Endothelial cell of umbilical vein (primary cell): ENCODE measurements at regions not wholly inside any gene's neighbourhood (a gene's known extent, or its start where the extent isn't known, plus 50 kb on each side); places are given as distances from the start of the nearest gene placed in this dataset.

ENCODE experiments used
- BruUV-seq: library from RNA; stranded (reverse); fragments of 400-500 nt; replicated peaks from 2 replicates; lab custom pipeline; 2021; lab: Mats Ljungman, UMichigan
- CTCF ChIA-PET: fragments of 300-600, 350-600 bp; sonication (Branson Sonifier 250); formaldehyde crosslinking; loops from one replicate; lab custom pipeline; 2021; ENCODE audit warnings: antibody characterized with exemption, inconsistent platforms; lab: Charles Lee
- POLR2A ChIA-PET: fragments of 300-600, 350-600 bp; sonication (Branson Sonifier 250); formaldehyde crosslinking; loops from one replicate; lab custom pipeline; 2021; ENCODE audit warnings: antibody characterized with exemption, inconsistent platforms; lab: Charles Lee
- DNase-seq: peaks from one replicate; pipeline ENCODE4 v3.0.0-alpha.2; 2011; ENCODE audit warnings: low read depth, low spot score
- FAIRE-seq: peaks from 2 replicates; lab custom pipeline; 2011; peaks lifted over from hg19 to GRCh38; lab: Jason Lieb, UNC
- H2AFZ ChIP-seq: 2 replicates; pipeline ENCODE4 v1.6.0; 2012; ENCODE audit warnings: low read depth, low read length, control low read depth, inconsistent platforms
- H3K27ac ChIP-seq: 2 replicates; pipeline ENCODE4 v1.5.1; 2011; ENCODE audit warnings: low read depth, mild to moderate bottlenecking, control low read depth, low read length, moderate library complexity; ENCODE audit not compliant: insufficient read depth
- H3K27me3 ChIP-seq, 2 experiments: 2 replicates each; pipeline versions ENCODE4 v1.6.0 to v1.6.1; 2011; ENCODE audit warnings: low read length in 2 of 2, mixed read lengths in 1 of 2; ENCODE audit not compliant: control insufficient read depth in 2 of 2, insufficient read depth in 2 of 2
- H3K36me3 ChIP-seq, 2 experiments: 2 replicates in 1 of 2; 3 replicates in 1 of 2; pipeline ENCODE4 v1.5.1; 2011; ENCODE audit warnings: low read length in 2 of 2, mild to moderate bottlenecking in 1 of 2, moderate library complexity in 1 of 2; ENCODE audit not compliant: control insufficient read depth in 2 of 2, insufficient read depth in 2 of 2; ENCODE audit errors: extremely low read depth in 1 of 2
- H3K4me1 ChIP-seq: 3 replicates; pipeline ENCODE4 v1.5.1; 2011; ENCODE audit warnings: mild to moderate bottlenecking, low read length; ENCODE audit not compliant: control insufficient read depth, insufficient read depth; ENCODE audit errors: extremely low read depth
- H3K4me2 ChIP-seq: 2 replicates; pipeline ENCODE4 v1.6.1; 2011; ENCODE audit warnings: low read length, control low read depth, mixed read lengths; ENCODE audit not compliant: insufficient read depth
- H3K4me3 ChIP-seq, 3 experiments: fragments of 200-600 bp in 1 of 3; sonication (generic), shearing (Covaris generic) in 1 of 3; replicated peaks in 1 of 3; 2 replicates each; pipeline ENCODE4 v1.5.1; 2011 to 2016; ENCODE audit warnings: control low read depth in 3 of 3, low read length in 3 of 3, mild to moderate bottlenecking in 2 of 3, inconsistent platforms in 1 of 3, low read depth in 1 of 3, moderate library complexity in 1 of 3; ENCODE audit not compliant: insufficient read depth in 1 of 3
- H3K79me2 ChIP-seq: 2 replicates; pipeline ENCODE4 v1.6.0; 2012; ENCODE audit warnings: low read length, inconsistent platforms; ENCODE audit not compliant: control insufficient read depth, insufficient read depth
- H3K9ac ChIP-seq: replicated peaks from 2 replicates; pipeline ENCODE3; 2011; ENCODE audit warnings: low read length, control low read depth; ENCODE audit not compliant: insufficient read depth; ENCODE audit errors: extremely low read depth
- H3K9me1 ChIP-seq: replicated peaks from 3 replicates; pipeline ENCODE4 v1.6.0; 2011; ENCODE audit warnings: mild to moderate bottlenecking, low read length; ENCODE audit not compliant: control insufficient read depth, insufficient read depth; ENCODE audit errors: extremely low read depth
- H3K9me3 ChIP-seq: replicated peaks from 2 replicates; pipeline ENCODE4 v1.5.1; 2012; ENCODE audit warnings: low read length, inconsistent platforms; ENCODE audit not compliant: control insufficient read depth, insufficient read depth
- H4K20me1 ChIP-seq: replicated peaks from 2 replicates; pipeline ENCODE3; 2011; ENCODE audit warnings: mild to moderate bottlenecking, low read length; ENCODE audit not compliant: control insufficient read depth, insufficient read depth; ENCODE audit errors: extremely low read depth
- CTCF ChIP-seq, 2 donors: IDR thresholded peaks; 1 replicate in 1 of 2; 2 replicates in 1 of 2; pipeline ENCODE4 v1.5.1; 2011; ENCODE audit warnings: low read length in 2 of 2, mild to moderate bottlenecking in 2 of 2, moderate library complexity in 2 of 2, control low read depth in 1 of 2, inconsistent platforms in 1 of 2, low read depth in 1 of 2; ENCODE audit not compliant: insufficient read depth in 1 of 2; ENCODE audit errors: extremely low read depth in 1 of 2
- EZH2 ChIP-seq: IDR thresholded peaks from 2 replicates; pipeline ENCODE4 v1.6.1; 2012; ENCODE audit warnings: borderline replicate concordance, low read depth, mild to moderate bottlenecking, moderate library complexity, low read length, inconsistent platforms; ENCODE audit not compliant: severe bottlenecking
- FOS ChIP-seq: IDR thresholded peaks from 2 replicates; pipeline ENCODE4 v1.6.1; 2011; ENCODE audit warnings: mild to moderate bottlenecking, low read length, moderate library complexity, borderline replicate concordance; ENCODE audit not compliant: insufficient read depth
- GATA2 ChIP-seq: IDR thresholded peaks from 2 replicates; pipeline ENCODE4 v1.7.0; 2011; ENCODE audit warnings: low read depth, mild to moderate bottlenecking, moderate library complexity, mixed read lengths, low read length; ENCODE audit not compliant: insufficient read length, insufficient read depth
- JUN ChIP-seq: IDR thresholded peaks from 2 replicates; pipeline ENCODE4 v1.6.1; 2011; ENCODE audit warnings: borderline replicate concordance, low read depth; ENCODE audit not compliant: insufficient read length, insufficient read depth
- MAX ChIP-seq: IDR thresholded peaks from 2 replicates; pipeline ENCODE4 v1.6.1; 2011; ENCODE audit not compliant: insufficient read depth, insufficient read length
- MYC ChIP-seq: IDR thresholded peaks from one replicate; pipeline ENCODE4 v1.6.1; 2011; ENCODE audit warnings: mild to moderate bottlenecking, low read depth, low read length
- POLR2A ChIP-seq: IDR thresholded peaks from 2 replicates; pipeline ENCODE4 v1.6.1; 2012; ENCODE audit warnings: low read depth, mild to moderate bottlenecking, control low read depth, low read length
- POLR2AphosphoS5 ChIP-seq: IDR thresholded peaks from 2 replicates; pipeline ENCODE4 v1.6.1; 2012; ENCODE audit warnings: low read depth, mild to moderate bottlenecking, control low read depth, low read length, moderate library complexity; ENCODE audit not compliant: insufficient read depth
- dilution Hi-C: fragments of 300-500 bp; cut with MboI; formaldehyde crosslinking; loops from one replicate; pipeline ENCODE4 v1.15.0; 2019; ENCODE audit warnings: low sequenced_read_pairs; ENCODE audit not compliant: extremely low pct_ligation_motif_present
- intact Hi-C: fragments of 100-400 bp; cut with micrococcal nuclease; formaldehyde crosslinking; loops from one replicate; pipeline ENCODE4 v1.10.0; 2022

- dilution Hi-C loops, result no loop called here
- Histone ChIP-seq H3K9me3 (no peaks in the 10 kb centered on the region), H3K27me3 (no peaks in the 10 kb centered on the region), H3K36me3 (no peaks in the 10 kb centered on the region), H3K9ac (no peak overlapping the region), H3K27ac (no peak overlapping the region), H3K4me3 (no peak overlapping the region), H4K20me1 (no peaks in the 10 kb centered on the region), H3K9me1 (no peaks in the 10 kb centered on the region), H2AFZ (no peak overlapping the region), H3K4me1 (no peaks in the 10 kb centered on the region), H3K79me2 (no peaks in the 10 kb centered on the region), H3K4me2 (no peak overlapping the region)
- CTCF ChIA-PET, result no interaction called here
- no peak for TF ChIP-seq POLR2A
- no peak for TF ChIP-seq FOS
- no peak for TF ChIP-seq MYC
- no peak for TF ChIP-seq MAX
- no peak for TF ChIP-seq GATA2
- TF ChIP-seq EZH2, result no peak
- TF ChIP-seq JUN, result no peak
- no peak for TF ChIP-seq CTCF (IDR thresholded peaks at IDR 0.05; ENCODE audit: extremely low read depth in 1 of 2, insufficient read depth in 1 of 2, low read depth in 1 of 2, low read length in 2 of 2)
- TF ChIP-seq POLR2AphosphoS5, result no peak
- POLR2A ChIA-PET, result no interaction called here
- no peak for DNase-seq
- BruUV-seq, result no TSS peak
- intact Hi-C loops, result no loop called here
- FAIRE-seq, result no peak
Measured at GRCh38 chr6:78345882-78346281, 521.5 kb upstream of the IRAK1BP1 start.
